Urothelium cell line (cell line): ENCODE measurements at regions not wholly inside any gene's neighbourhood (a gene's known extent, or its start where the extent isn't known, plus 50 kb on each side); places are given as distances from the start of the nearest gene placed in this dataset.

Experiments
- DNase-seq: peaks from one replicate; pipeline ENCODE4 v3.0.0; 2011; ENCODE audit warnings: low spot score, mixed read lengths
- FAIRE-seq: peaks from 2 replicates; lab custom pipeline; 2011; peaks lifted over from hg19 to GRCh38; lab: Jason Lieb, UNC

DNA sequence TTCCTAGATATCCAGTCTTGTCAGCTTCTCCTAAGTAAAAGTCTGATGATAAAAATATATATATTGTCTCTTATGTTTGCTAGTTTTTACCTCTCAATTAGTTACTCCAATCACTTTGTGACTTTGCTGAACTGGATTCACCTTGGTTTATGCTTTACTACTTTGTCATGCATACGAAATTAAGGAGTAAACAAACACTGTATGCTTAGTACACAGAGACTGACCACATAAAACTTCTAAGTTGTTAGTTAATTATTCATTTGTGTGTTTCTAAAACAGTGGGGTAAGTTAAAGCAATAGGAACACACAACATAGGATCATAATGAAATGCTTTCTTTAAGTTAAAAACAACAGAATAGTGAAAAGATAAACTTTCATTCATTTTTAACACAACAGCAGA, 877.3 kb upstream of the MAP3K7 start:
- DNase-seq: no peak
- no peak for FAIRE-seq

DNA sequence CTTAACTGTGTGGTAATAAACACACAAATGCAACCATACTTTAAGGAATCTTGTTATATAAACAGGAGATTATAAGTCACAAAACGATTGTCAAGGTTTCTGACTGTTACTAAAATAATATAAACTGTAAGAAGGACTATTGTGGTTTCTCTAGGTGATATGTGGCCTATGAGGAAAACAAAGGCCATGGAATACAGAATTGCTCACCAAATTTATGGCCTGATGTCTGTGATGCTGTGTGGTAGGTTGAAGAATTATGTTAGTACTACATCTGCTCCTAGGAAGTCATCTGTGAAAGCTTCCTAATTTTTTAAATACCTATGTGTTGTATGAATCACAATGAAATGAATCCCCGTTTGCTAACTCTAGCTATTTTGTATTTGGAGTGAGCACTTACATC, 875.4 kb upstream of the MAP3K7 start:
- DNase-seq: no peak
- FAIRE-seq: no peak

DNA sequence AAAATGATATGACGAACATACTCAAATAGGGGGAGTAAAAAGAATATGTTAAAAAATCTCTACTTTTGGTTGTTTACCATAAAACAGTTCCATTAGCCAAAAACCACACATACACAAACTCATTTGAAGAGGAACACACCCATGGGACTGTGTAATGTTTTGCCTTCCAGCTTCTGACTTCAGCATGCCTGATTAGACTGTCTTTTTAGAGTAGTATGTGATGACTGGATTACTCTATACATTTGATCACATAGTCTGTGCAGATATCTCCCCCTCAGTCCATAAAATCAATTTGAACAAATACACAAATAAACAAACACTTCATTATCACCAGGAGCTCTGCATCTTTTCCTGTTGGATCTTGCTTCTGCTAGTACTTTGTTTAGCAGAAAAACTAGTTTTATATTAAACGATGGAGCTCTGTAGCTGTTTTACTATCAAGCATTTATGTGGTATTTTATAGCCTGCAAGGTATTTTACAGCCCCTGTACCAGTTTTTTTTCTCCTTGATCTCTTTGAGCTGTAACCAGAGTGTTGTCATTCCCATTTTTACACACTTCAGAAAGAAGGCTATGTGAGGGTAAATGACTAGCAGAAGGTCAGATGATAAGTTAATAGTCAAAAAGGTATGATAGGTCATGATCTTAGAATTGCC, 866.5 kb upstream of the MAP3K7 start:
- FAIRE-seq (no peak), DNase-seq (no peak)

- FAIRE-seq (no peak), DNase-seq (no peak)
Measured at GRCh38 chr6:91449539-91449938, 862.7 kb upstream of the MAP3K7 start.

- no peak for FAIRE-seq
Measured at GRCh38 chr6:91447530-91448254, 860.8 kb upstream of the MAP3K7 start.

DNA sequence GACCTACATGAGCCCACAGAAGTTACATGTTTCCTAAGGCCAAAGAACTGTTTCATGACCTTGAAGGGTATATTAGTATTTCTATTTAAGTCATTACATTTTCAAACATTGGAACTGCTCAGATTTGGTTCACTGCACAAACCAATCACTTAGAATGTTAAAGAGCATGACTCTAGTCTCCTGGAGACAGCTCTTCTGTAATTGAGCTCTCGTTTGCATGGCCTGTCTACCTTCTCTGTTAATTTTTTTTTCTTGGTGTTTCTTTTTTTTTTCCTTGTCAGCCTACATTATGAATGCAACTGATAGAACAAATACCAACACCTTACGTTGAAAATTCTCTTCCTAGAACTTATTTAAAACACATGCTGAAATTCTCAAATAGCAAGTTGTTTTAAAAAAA, 860.2 kb upstream of the MAP3K7 start:
- FAIRE-seq: no peak

More at GRCh38 chr6:91447530-91448254, 860.8 kb upstream of the MAP3K7 start:
- DNase-seq: no peak

DNA sequence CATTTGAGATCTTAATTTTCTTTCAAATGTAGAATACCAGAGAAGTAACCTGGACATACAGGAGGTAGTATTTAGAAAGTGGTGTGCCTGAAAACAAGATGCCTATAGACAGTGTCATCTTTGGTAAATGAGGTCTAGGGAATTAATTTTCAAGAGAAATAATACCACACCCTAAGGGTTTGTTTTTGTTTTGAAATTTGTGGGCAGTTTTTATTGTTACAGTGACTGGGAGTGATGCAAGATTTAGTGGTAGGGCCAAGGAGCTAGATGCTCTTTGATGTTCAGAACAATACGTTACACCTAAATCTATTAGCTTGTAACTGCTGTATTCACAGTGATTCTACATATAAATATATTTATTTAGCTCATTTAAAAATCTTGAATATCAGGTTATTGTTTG, 856.5 kb upstream of the MAP3K7 start:
- FAIRE-seq: no peak
- no peak for DNase-seq

More for the DNA sequence above, 860.2 kb upstream of the MAP3K7 start:
- DNase-seq: no peak

DNA sequence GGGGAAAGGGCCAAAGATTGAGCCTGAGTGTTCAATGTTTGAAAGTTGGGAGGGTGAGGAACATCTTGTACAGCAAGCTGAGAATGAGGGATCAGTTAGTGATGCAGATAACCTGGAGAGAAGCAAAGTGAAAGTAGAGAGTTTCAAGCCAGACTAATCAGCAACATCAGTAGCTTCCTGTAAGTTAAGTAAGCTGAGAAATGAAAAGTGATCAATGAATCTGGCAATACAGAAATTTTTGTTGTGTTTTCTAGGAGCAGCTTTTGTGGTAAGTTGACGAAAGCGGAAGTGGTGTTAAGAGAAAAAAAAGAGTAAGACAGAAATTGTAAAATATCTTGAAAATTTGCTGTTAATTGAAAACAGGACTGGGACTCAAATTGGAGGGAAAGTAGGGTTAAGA, 855.5 kb upstream of the MAP3K7 start:
- FAIRE-seq: no peak
- no peak for DNase-seq

DNA sequence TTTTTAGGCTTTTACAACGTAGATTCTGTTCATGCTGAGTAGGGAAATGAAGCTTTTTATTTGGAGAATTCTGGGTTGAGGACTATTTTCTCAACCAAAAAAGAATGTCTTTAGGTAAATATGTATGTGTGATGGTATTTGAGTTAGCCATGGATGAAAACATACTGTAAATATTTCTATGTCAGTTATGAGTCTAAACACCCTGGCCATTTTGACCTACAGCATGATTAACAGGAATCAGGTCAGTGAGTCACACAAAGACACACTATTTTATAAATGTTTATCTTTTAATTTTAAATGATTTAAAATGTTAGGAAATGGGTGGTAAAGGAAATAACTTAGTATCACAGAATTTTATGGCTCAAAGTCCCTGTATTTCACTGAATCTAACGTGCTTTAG, 851.7 kb upstream of the MAP3K7 start:
- DNase-seq (no peak), FAIRE-seq (no peak)

GRCh38 chr6:91437315-91437729, 850.5 kb upstream of the MAP3K7 start:
- DNase-seq: no peak
- no peak for FAIRE-seq

GRCh38 chr6:91436448-91436847, 849.6 kb upstream of the MAP3K7 start:
- no peak for DNase-seq
- no peak for FAIRE-seq

- DNase-seq: peak; percentile 7
- FAIRE-seq: no peak
Measured at GRCh38 chr6:91435630-91436029, 848.8 kb upstream of the MAP3K7 start.

DNA sequence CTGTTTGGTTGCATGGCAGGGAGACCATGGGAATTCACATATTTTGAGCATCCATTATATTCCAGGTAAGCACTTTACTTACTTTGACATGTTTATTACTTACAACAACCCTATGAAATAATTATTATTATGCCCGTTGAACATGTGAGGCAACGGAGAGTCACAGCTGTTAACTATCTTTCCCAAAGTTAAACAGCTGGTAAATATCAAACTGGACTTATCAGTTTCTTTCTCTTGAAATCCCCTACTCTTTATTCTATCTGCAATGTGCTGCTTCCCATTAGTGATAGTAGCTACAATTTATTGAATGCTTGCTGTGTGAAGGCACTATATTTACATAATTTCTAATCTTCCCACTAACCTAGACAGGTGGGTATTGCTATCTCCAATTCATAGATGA, 847.7 kb upstream of the MAP3K7 start:
- DNase-seq: no peak
- FAIRE-seq: no peak

- no peak for FAIRE-seq
- no peak for DNase-seq
Measured at GRCh38 chr6:91433660-91434534, 847.0 kb upstream of the MAP3K7 start.

GRCh38 chr6:91428953-91429560, 842.2 kb upstream of the MAP3K7 start:
- no peak for FAIRE-seq
- no peak for DNase-seq

DNA sequence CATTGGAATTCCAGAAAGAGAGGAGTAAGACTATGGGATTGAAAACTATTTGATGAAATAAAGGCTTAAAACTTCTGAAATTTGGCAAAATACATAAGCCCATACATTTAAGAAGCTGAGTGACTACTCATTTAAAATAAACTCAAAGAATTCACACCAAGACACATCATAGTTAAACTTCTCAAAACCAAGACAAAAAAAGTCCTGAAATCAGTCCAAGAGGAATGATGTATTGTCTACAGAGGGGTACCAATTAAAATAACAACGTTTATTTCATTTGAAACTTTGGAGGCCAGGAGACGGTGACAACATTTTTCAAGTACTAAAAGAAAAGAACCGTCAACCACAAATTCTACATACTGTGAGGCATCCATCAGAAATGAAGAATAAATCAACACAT, 841.4 kb upstream of the MAP3K7 start:
- DNase-seq (no peak), FAIRE-seq (no peak)

DNA sequence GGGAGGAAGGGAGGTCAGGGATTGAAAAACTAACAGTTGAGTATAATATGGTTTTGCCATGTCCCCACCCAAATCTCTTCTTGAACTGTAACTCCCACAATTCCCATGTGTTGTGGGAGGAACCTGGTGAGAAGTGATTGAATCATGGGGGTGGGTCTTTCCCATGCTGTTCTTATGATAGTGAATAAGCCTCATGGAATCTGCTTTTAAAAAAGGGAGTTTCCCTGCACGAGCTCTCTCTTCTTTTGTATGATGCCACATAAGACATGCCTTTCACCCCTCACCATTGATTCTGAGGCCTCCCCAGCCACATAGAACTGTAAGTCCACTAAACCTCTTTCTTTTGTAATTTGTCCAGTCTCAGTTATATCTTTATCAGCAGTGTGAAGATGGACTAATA, 833.4 kb upstream of the MAP3K7 start:
- DNase-seq: no peak
- FAIRE-seq: no peak

DNA sequence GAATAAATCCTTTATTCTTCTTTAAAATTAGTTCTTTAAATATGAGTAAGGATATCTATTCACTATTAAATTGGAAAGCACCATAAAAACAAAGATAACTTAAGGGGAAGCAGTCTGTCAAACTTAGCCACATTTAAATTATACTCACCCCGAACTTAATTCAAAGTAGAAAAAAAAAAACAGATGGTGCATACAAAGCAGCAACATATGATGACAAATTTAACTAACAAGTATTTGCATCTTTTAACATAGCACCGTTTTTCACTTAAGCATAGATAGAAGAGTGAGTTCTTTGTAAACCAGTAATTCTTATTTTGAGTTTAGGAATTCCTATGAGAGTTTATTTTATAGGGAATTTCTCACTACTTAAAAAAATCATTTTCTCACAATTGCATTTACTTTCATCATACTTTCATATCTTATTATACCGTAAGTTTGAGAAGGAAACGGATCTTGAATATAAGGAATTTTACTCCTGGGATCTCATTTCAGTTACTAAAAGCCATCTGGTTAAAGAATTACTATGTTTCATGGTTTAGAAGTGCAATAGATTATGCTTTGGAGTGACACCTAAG, 828.2 kb upstream of the MAP3K7 start:
- no peak for DNase-seq
- no peak for FAIRE-seq

- no peak for FAIRE-seq
- no peak for DNase-seq
Measured at GRCh38 chr6:91412532-91412931, 825.7 kb upstream of the MAP3K7 start.

GRCh38 chr6:91407706-91408105, 820.8 kb upstream of the MAP3K7 start:
- DNase-seq (no peak), FAIRE-seq (no peak)

GRCh38 chr6:91392951-91393350, 806.1 kb upstream of the MAP3K7 start:
- DNase-seq (no peak), FAIRE-seq (no peak)
